ENCODE measurements at regions not wholly inside any gene's neighbourhood (a gene's known extent, or its start where the extent isn't known, plus 50 kb on each side); places are given as distances from the start of the nearest gene placed in this dataset.

GRCh38 chr10:3623746-3624145, 161.3 kb downstream of the KLF6 start:
- no peak overlapping the region for H2AK5ac ChIP-seq (ENCODE audit: low read depth, low read length)
- ATAC-seq (ENCODE audit: low read depth) (peak; percentile 78), DNase-seq (peak; percentile 87)
- peak overlapping the region; percentile 35; the same call in 1 of the 2 replicates for H3K56ac ChIP-seq (ENCODE audit: extremely low read depth, insufficient read depth, low read length)
- H3K23ac ChIP-seq (ENCODE audit: low read depth, low read length): 0 out of 2 replicates have a peak overlapping the region, but pooled peaks have one; percentile 22
- no peak overlapping the region for H3K14ac ChIP-seq (replicated peaks; ENCODE audit: low read depth, low read length)
- no peak overlapping the region for H2AFZ ChIP-seq (replicated peaks; ENCODE audit: low read length, poor library complexity)
- H3K18ac ChIP-seq (ENCODE audit: low read depth, low read length): peak overlapping the region; percentile 3; the same call in 1 of the 2 replicates
- dilution Hi-C loops (cut with HindIII; ENCODE audit: low sequenced_read_pairs, unreplicated experiment): no loop called here
- H3K27ac ChIP-seq (ENCODE audit: insufficient read depth, low read length): peak overlapping the region; percentile 15; the same call in 1 of the 2 replicates
- peak overlapping the region; percentile 87 for H2BK5ac ChIP-seq (ENCODE audit: low read depth, low read length, poor library complexity, severe bottlenecking)
- no peaks in the 10 kb centered on the region for H3K27me3 ChIP-seq (ENCODE audit: control insufficient read depth, insufficient read depth, low read length)
- no peak overlapping the region; the same call in 2 of the 3 replicates for H2BK15ac ChIP-seq (ENCODE audit: low read depth, low read length)
- no CpG with 5 or more reads among the region's 7 CpGs for WGBS, 2 experiments (ENCODE audit: extremely low coverage in 2 of 2, insufficient read length in 1 of 2)
- no peak overlapping the region for H2AK9ac ChIP-seq (replicated peaks; ENCODE audit: low read depth, low read length, poor library complexity)
- in situ Hi-C loops (cut with MboI; ENCODE audit: low sequenced_read_pairs): loop anchor here (10.0 kb wide), 1 partner anchor 159 kb away; no protein-coding TSS in a partner anchor
- H3K4me3 ChIP-seq (ENCODE audit: insufficient read depth, low read depth, low read length): no peak overlapping the region
- no peaks in the 10 kb centered on the region; a peak in 1 of 4 replicates for H3K79me1 ChIP-seq (ENCODE audit: low read depth in 1 of 2, low read length in 2 of 2)
- peaks cover 11% of the 10 kb centered on the region for H3K4me1 ChIP-seq (ENCODE audit: control insufficient read depth, insufficient read depth, low read length)
- H4K5ac ChIP-seq (ENCODE audit: low read depth, low read length): no peak overlapping the region; the same call in 1 of the 2 replicates
- CTCF ChIA-PET: interaction anchor here (0.8 kb wide), 1 partner anchor 9 kb away, joined by 3 read pairs; no protein-coding TSS in a partner anchor
- no peak overlapping the region for H4K91ac ChIP-seq (ENCODE audit: insufficient read depth, low read depth, low read length)
- no peaks in the 10 kb centered on the region for H4K20me1 ChIP-seq (ENCODE audit: insufficient read depth, low read length)
- H2BK20ac ChIP-seq (ENCODE audit: low read depth, low read length): peak overlapping the region; percentile 69; the same call in 1 of the 2 replicates
- TF ChIP-seq RFX5 (IDR thresholded peaks at IDR 0.05; ENCODE audit: low read depth, low read length) (no peak), CEBPB (IDR thresholded peaks at IDR 0.05; ENCODE audit: low read depth, low read length) (peak; percentile 84)
- peaks cover 2% of the 10 kb centered on the region; the same call in 1 of the 2 replicates for H3K9me3 ChIP-seq (ENCODE audit: control insufficient read depth, insufficient read depth, low read length)
- peak overlapping the region; percentile 67 for H2BK120ac ChIP-seq (ENCODE audit: low read depth, low read length)
- intact Hi-C loops (cut with micrococcal nuclease): loop anchor here (2.0 to 10.0 kb wide), 5 partner anchors 85 to 1141 kb away; no protein-coding TSS in a partner anchor
- H3K4me2 ChIP-seq (ENCODE audit: low read depth, low read length): peak overlapping the region; percentile 56; the same call in 1 of the 2 replicates
- H3K4ac ChIP-seq (ENCODE audit: low read depth, low read length): peak overlapping the region; percentile 74; the same call in 1 of the 2 replicates
- H3K9ac ChIP-seq (ENCODE audit: low read depth, low read length): no peak overlapping the region; the same call in 1 of the 2 replicates
- H3K36me3 ChIP-seq (ENCODE audit: control insufficient read depth, insufficient read depth, low read length): no peaks in the 10 kb centered on the region
- BruUV-seq (replicated peaks): no TSS peak
- H3K9me1 ChIP-seq (ENCODE audit: insufficient read depth, low read length): peaks cover 9% of the 10 kb centered on the region; the same call in 1 of the 2 replicates
- peak overlapping the region in 1 of 2 experiments; percentile 38; a peak in 2 of 4 replicates for H4K8ac ChIP-seq (ENCODE audit: low read depth in 2 of 2, low read length in 2 of 2)
- POLR2A ChIA-PET (ENCODE audit: unreplicated experiment): interaction anchor here (0.6 kb wide), 1 partner anchor 429 kb away, joined by 4 read pairs; no protein-coding TSS in a partner anchor
